WTC11 (cell line): ENCODE measurements at regions not wholly inside any gene's neighbourhood (a gene's known extent, or its start where the extent isn't known, plus 50 kb on each side); places are given as distances from the start of the nearest gene placed in this dataset.

Source experiments
- ATAC-seq: fragments of 200-7000 bp; cut with Tn5 transposase; 2 replicates; pipeline ENCODE4 v1.10.0; 2021; ENCODE audit warnings: mild to moderate bottlenecking, moderate library complexity
- CTCF ChIA-PET: fragments of 300-600 bp; sonication (Branson Sonifier 250); formaldehyde crosslinking; loops from one replicate; lab custom pipeline; 2021; ENCODE audit warnings: antibody characterized with exemption; lab: Charles Lee
- POLR2A ChIA-PET: fragments of 350-600 bp; sonication (Branson Sonifier 250); formaldehyde crosslinking; loops from one replicate; lab custom pipeline; 2021; ENCODE audit warnings: antibody characterized with exemption; lab: Charles Lee
- DNase-seq: peaks from one replicate; pipeline ENCODE4 v3.0.0; 2021; ENCODE audit warnings: low spot score
- H3K27ac Mint-ChIP-seq: 2 replicates; pipeline ENCODE4 v1.8.0; 2021; ENCODE audit warnings: mixed read lengths
- H3K27me3 Mint-ChIP-seq: 2 replicates; pipeline ENCODE4 v1.8.0; 2021; ENCODE audit warnings: low read depth, mild to moderate bottlenecking, moderate library complexity, mixed read lengths
- H3K36me3 Mint-ChIP-seq: 2 replicates; pipeline ENCODE4 v1.8.0; 2021; ENCODE audit warnings: mixed read lengths
- H3K4me1 Mint-ChIP-seq: 2 replicates; pipeline ENCODE4 v1.8.0; 2022; ENCODE audit warnings: mixed read lengths
- H3K4me3 Mint-ChIP-seq: 2 replicates; pipeline ENCODE4 v1.8.0; 2021; ENCODE audit warnings: mild to moderate bottlenecking, moderate library complexity, mixed read lengths
- H3K9me3 Mint-ChIP-seq: 2 replicates; pipeline ENCODE4 v1.8.0; 2021; ENCODE audit warnings: mixed read lengths
- ATF1 ChIP-seq: sonication (generic); formaldehyde crosslinking; IDR thresholded peaks from 2 replicates; pipeline ENCODE4 v1.8.1; 2023; ENCODE audit warnings: mild to moderate bottlenecking, moderate library complexity, missing genetic modification reagents
- ATF3 ChIP-seq: sonication (generic); formaldehyde crosslinking; conservative IDR thresholded peaks from 2 replicates; pipeline ENCODE4 v1.8.1; 2022; ENCODE audit warnings: mild to moderate bottlenecking, missing genetic modification reagents
- E2F4 ChIP-seq: sonication (generic); formaldehyde crosslinking; IDR thresholded peaks from 2 replicates; pipeline ENCODE4 v1.8.1; 2022; ENCODE audit warnings: low read depth, mild to moderate bottlenecking, moderate library complexity, missing genetic modification reagents, borderline replicate concordance
- EMX1 ChIP-seq: fragments of 250-450 bp; sonication (Bioruptor Pico); IDR thresholded peaks from 2 replicates; pipeline ENCODE4 v1.8.0; 2021; ENCODE audit warnings: mild to moderate bottlenecking
- JAZF1 ChIP-seq: fragments of 250-450 bp; sonication (Bioruptor Pico); IDR thresholded peaks from 2 replicates; pipeline ENCODE4 v1.9.0; 2021; ENCODE audit warnings: moderate library complexity, mild to moderate bottlenecking, inconsistent platforms
- KAT7 ChIP-seq: sonication (generic); formaldehyde crosslinking; IDR thresholded peaks from 2 replicates; pipeline ENCODE4 v1.8.1; 2023; ENCODE audit warnings: missing genetic modification reagents, mild to moderate bottlenecking, borderline replicate concordance
- RELA ChIP-seq: sonication (generic); formaldehyde crosslinking; IDR thresholded peaks from 2 replicates; pipeline ENCODE4 v1.8.1; 2022; ENCODE audit warnings: missing genetic modification reagents, mild to moderate bottlenecking, borderline replicate concordance
- RORB ChIP-seq: fragments of 250-450 bp; sonication (Bioruptor Pico); IDR thresholded peaks from 2 replicates; pipeline ENCODE4 v1.9.0; 2021; ENCODE audit warnings: mild to moderate bottlenecking
- SMAD4 ChIP-seq: sonication (generic); formaldehyde crosslinking; IDR thresholded peaks from 2 replicates; pipeline ENCODE4 v1.8.0; 2022; ENCODE audit warnings: mild to moderate bottlenecking, missing genetic modification reagents
- TEAD4 ChIP-seq: sonication (generic); formaldehyde crosslinking; IDR thresholded peaks from 2 replicates; pipeline ENCODE4 v1.8.0; 2022; ENCODE audit warnings: mild to moderate bottlenecking, missing genetic modification reagents
- ZBTB43 ChIP-seq: sonication (generic); formaldehyde crosslinking; IDR thresholded peaks from 2 replicates; pipeline ENCODE4 v1.8.1; 2023; ENCODE audit warnings: mild to moderate bottlenecking, missing genetic modification reagents
- ZMAT4 ChIP-seq: fragments of 250-450 bp; sonication (Bioruptor Pico); IDR thresholded peaks from 2 replicates; pipeline ENCODE4 v1.9.0; 2021; ENCODE audit warnings: mild to moderate bottlenecking
- ZNF121 ChIP-seq: sonication (generic); formaldehyde crosslinking; IDR thresholded peaks from 2 replicates; pipeline ENCODE4 v1.8.0; 2023; ENCODE audit warnings: missing genetic modification reagents
- ZNF219 ChIP-seq: sonication (generic); formaldehyde crosslinking; IDR thresholded peaks from 2 replicates; pipeline ENCODE4 v1.8.0; 2023; ENCODE audit warnings: missing genetic modification reagents, mild to moderate bottlenecking, borderline replicate concordance
- ZNF232 ChIP-seq: sonication (generic); formaldehyde crosslinking; IDR thresholded peaks from 2 replicates; pipeline ENCODE4 v1.8.0; 2022; ENCODE audit warnings: mild to moderate bottlenecking, missing genetic modification reagents
- ZNF263 ChIP-seq: sonication (generic); formaldehyde crosslinking; IDR thresholded peaks from 2 replicates; pipeline ENCODE4 v1.8.1; 2022; ENCODE audit warnings: low read depth, mild to moderate bottlenecking, moderate library complexity, missing genetic modification reagents
- TF ChIP-seq, protein P1 (sequence below): sonication (generic); formaldehyde crosslinking; IDR thresholded peaks from 2 replicates; pipeline ENCODE4 v1.8.0; 2022; ENCODE audit warnings: missing genetic modification reagents
- TF ChIP-seq, protein P2 (sequence below): sonication (generic); formaldehyde crosslinking; IDR thresholded peaks from 2 replicates; pipeline ENCODE4 v1.8.1; 2022; ENCODE audit warnings: mild to moderate bottlenecking, moderate library complexity, missing genetic modification reagents
- TF ChIP-seq, protein P3 (sequence below): sonication (generic); formaldehyde crosslinking; IDR thresholded peaks from 2 replicates; pipeline ENCODE4 v1.8.1; 2023; ENCODE audit warnings: mild to moderate bottlenecking, missing genetic modification reagents, moderate library complexity
- TF ChIP-seq, protein P4 (sequence below): sonication (generic); formaldehyde crosslinking; IDR thresholded peaks from 2 replicates; pipeline ENCODE4 v1.8.1; 2022; ENCODE audit warnings: mild to moderate bottlenecking, missing genetic modification reagents, moderate library complexity, borderline replicate concordance

- Mint-ChIP-seq H3K9me3 (no peaks in the 10 kb centered on the region), H3K4me1 (peaks cover 8% of the 10 kb centered on the region), H3K4me3 (no peak overlapping the region), H3K36me3 (no peaks in the 10 kb centered on the region), H3K27ac (no peak overlapping the region), H3K27me3 (no peaks in the 10 kb centered on the region; the same call in 1 of the 2 replicates)
- CTCF ChIA-PET: no interaction called here
- TF ChIP-seq ATF1 (CRISPR knock-in tag) (no peak), EMX1 (CRISPR knock-in tag) (no peak), KAT7 (no peak), JAZF1 (CRISPR knock-in tag) (no peak), ATF3 (CRISPR knock-in tag) (no peak), SMAD4 (CRISPR knock-in tag) (no peak), ZNF263 (CRISPR knock-in tag) (no peak), RELA (CRISPR knock-in tag) (no peak), ZNF232 (no peak), ZBTB43 (CRISPR knock-in tag) (no peak)
- TF ChIP-seq, protein P1, sequence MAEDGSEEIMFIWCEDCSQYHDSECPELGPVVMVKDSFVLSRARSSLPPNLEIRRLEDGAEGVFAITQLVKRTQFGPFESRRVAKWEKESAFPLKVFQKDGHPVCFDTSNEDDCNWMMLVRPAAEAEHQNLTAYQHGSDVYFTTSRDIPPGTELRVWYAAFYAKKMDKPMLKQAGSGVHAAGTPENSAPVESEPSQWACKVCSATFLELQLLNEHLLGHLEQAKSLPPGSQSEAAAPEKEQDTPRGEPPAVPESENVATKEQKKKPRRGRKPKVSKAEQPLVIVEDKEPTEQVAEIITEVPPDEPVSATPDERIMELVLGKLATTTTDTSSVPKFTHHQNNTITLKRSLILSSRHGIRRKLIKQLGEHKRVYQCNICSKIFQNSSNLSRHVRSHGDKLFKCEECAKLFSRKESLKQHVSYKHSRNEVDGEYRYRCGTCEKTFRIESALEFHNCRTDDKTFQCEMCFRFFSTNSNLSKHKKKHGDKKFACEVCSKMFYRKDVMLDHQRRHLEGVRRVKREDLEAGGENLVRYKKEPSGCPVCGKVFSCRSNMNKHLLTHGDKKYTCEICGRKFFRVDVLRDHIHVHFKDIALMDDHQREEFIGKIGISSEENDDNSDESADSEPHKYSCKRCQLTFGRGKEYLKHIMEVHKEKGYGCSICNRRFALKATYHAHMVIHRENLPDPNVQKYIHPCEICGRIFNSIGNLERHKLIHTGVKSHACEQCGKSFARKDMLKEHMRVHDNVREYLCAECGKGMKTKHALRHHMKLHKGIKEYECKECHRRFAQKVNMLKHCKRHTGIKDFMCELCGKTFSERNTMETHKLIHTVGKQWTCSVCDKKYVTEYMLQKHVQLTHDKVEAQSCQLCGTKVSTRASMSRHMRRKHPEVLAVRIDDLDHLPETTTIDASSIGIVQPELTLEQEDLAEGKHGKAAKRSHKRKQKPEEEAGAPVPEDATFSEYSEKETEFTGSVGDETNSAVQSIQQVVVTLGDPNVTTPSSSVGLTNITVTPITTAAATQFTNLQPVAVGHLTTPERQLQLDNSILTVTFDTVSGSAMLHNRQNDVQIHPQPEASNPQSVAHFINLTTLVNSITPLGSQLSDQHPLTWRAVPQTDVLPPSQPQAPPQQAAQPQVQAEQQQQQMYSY (CRISPR knock-in tag): no peak
- POLR2A ChIA-PET: no interaction called here
- no peak for ATAC-seq
- no peak for DNase-seq
These were observed 287.4 kb upstream of the SNX7 start for GRCh38 chr1:98374098-98374497.

DNA sequence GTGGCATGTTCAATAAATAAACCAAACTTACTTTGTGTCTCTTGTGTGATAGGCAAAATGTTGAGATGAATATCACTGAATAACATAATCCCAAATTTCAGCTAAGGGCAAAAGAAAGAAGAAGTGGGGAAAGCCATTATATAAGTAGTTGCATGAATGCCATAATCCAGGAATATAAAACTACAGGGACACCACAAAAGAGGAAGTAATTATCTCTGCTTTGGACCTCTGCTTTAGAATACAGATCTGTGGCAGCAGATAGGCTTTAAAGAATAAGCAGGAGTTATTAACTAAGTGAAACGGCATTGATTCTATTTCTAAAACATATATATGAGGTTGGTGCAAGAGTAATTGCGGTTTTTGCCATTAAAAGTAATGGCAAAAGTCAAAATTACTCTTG lies 288.5 kb upstream of the SNX7 start:
- ChIA-PET POLR2A (no interaction called here), CTCF (no interaction called here)
- Mint-ChIP-seq H3K36me3 (no peaks in the 10 kb centered on the region), H3K9me3 (no peaks in the 10 kb centered on the region), H3K4me1 (peaks cover 8% of the 10 kb centered on the region), H3K4me3 (no peak overlapping the region), H3K27me3 (no peaks in the 10 kb centered on the region; the same call in 1 of the 2 replicates), H3K27ac (no peak overlapping the region)
- ATAC-seq (no peak), DNase-seq (no peak)
- no peak for TF ChIP-seq ZNF219 (CRISPR knock-in tag)
- no peak for TF ChIP-seq TEAD4
- TF ChIP-seq, protein P1 (CRISPR knock-in tag): no peak
- TF ChIP-seq, protein P2, sequence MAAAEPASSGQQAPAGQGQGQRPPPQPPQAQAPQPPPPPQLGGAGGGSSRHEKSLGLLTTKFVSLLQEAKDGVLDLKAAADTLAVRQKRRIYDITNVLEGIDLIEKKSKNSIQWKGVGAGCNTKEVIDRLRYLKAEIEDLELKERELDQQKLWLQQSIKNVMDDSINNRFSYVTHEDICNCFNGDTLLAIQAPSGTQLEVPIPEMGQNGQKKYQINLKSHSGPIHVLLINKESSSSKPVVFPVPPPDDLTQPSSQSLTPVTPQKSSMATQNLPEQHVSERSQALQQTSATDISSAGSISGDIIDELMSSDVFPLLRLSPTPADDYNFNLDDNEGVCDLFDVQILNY: no peak
- TF ChIP-seq, protein P3, sequence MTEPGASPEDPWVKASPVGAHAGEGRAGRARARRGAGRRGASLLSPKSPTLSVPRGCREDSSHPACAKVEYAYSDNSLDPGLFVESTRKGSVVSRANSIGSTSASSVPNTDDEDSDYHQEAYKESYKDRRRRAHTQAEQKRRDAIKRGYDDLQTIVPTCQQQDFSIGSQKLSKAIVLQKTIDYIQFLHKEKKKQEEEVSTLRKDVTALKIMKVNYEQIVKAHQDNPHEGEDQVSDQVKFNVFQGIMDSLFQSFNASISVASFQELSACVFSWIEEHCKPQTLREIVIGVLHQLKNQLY: no peak
- TF ChIP-seq RELA (CRISPR knock-in tag): no peak
- no peak for TF ChIP-seq E2F4 (CRISPR knock-in tag)
- no peak for TF ChIP-seq RORB (CRISPR knock-in tag)
- TF ChIP-seq, protein P4, sequence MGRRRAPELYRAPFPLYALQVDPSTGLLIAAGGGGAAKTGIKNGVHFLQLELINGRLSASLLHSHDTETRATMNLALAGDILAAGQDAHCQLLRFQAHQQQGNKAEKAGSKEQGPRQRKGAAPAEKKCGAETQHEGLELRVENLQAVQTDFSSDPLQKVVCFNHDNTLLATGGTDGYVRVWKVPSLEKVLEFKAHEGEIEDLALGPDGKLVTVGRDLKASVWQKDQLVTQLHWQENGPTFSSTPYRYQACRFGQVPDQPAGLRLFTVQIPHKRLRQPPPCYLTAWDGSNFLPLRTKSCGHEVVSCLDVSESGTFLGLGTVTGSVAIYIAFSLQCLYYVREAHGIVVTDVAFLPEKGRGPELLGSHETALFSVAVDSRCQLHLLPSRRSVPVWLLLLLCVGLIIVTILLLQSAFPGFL (CRISPR knock-in tag): no peak
- no peak for TF ChIP-seq ZNF121
- TF ChIP-seq ZMAT4: no peak
